H9 (cell line): ENCODE measurements at regions not wholly inside any gene's neighbourhood (a gene's known extent, or its start where the extent isn't known, plus 50 kb on each side); places are given as distances from the start of the nearest gene placed in this dataset.

ENCODE experiments used
- DNase-seq: peaks from one replicate; pipeline ENCODE4 v3.0.0-alpha.2; 2017
- H2AFZ ChIP-seq: one replicate; pipeline ENCODE4 v1.6.1; 2013; ENCODE audit warnings: mild to moderate bottlenecking, low read length, control low read depth, moderate library complexity
- H2AK5ac ChIP-seq: 2 replicates; pipeline ENCODE4 v1.6.1; 2013; ENCODE audit warnings: low read length, control low read depth, mixed read lengths; ENCODE audit not compliant: insufficient read length
- H2BK120ac ChIP-seq: one replicate; pipeline ENCODE4 v1.6.1; 2013; ENCODE audit warnings: low read depth, mild to moderate bottlenecking, low read length, control low read depth, inconsistent platforms; ENCODE audit not compliant: poor library complexity, severe bottlenecking
- H2BK12ac ChIP-seq: 2 replicates; pipeline ENCODE4 v1.6.1; 2013; ENCODE audit warnings: low read length, control low read depth, mixed read lengths, low read depth; ENCODE audit not compliant: insufficient read length
- H2BK15ac ChIP-seq: 2 replicates; pipeline ENCODE4 v1.6.1; 2013; ENCODE audit warnings: low read depth, low read length, control low read depth
- H2BK20ac ChIP-seq: one replicate; pipeline ENCODE4 v1.6.1; 2013; ENCODE audit warnings: low read depth, mild to moderate bottlenecking, low read length, control low read depth, inconsistent platforms; ENCODE audit not compliant: poor library complexity, severe bottlenecking
- H2BK5ac ChIP-seq: 2 replicates; pipeline ENCODE4 v1.6.1; 2013; ENCODE audit warnings: low read length, control low read depth, mixed read lengths; ENCODE audit not compliant: insufficient read length
- H3K14ac ChIP-seq: 2 replicates; pipeline ENCODE4 v1.6.1; 2013; ENCODE audit warnings: low read length, control low read depth; ENCODE audit not compliant: insufficient read depth
- H3K18ac ChIP-seq: 2 replicates; pipeline ENCODE4 v1.6.1; 2013; ENCODE audit warnings: low read depth, mild to moderate bottlenecking, mixed read lengths, low read length, control low read depth; ENCODE audit not compliant: insufficient read length
- H3K23ac ChIP-seq: 2 replicates; pipeline ENCODE4 v1.6.1; 2013; ENCODE audit warnings: low read length, control low read depth, mixed read lengths, low read depth; ENCODE audit not compliant: insufficient read length
- H3K23me2 ChIP-seq: 2 replicates; pipeline ENCODE4 v1.6.1; 2013; ENCODE audit warnings: low read depth, mild to moderate bottlenecking, mixed read lengths, low read length, control low read depth; ENCODE audit not compliant: insufficient read length, poor library complexity, severe bottlenecking
- H3K27ac ChIP-seq: 2 replicates; pipeline ENCODE4 v1.5.1; 2013; ENCODE audit warnings: low read length, control low read depth, mixed read lengths, low read depth; ENCODE audit not compliant: insufficient read length
- H3K27me3 ChIP-seq: 2 replicates; pipeline ENCODE4 v1.6.1; 2013; ENCODE audit warnings: low read length, control low read depth, inconsistent platforms; ENCODE audit not compliant: insufficient read depth
- H3K4ac ChIP-seq: 2 replicates; pipeline ENCODE4 v1.6.1; 2013; ENCODE audit warnings: low read depth, mild to moderate bottlenecking, control low read depth, inconsistent platforms, low read length, moderate library complexity
- H3K4me1 ChIP-seq: 2 replicates; pipeline ENCODE4 v1.6.1; 2013; ENCODE audit warnings: low read length, control low read depth, inconsistent platforms; ENCODE audit not compliant: insufficient read depth
- H3K4me2 ChIP-seq: 2 replicates; pipeline ENCODE4 v1.6.1; 2013; ENCODE audit warnings: low read length, control low read depth, mixed read lengths; ENCODE audit not compliant: insufficient read length, insufficient read depth
- H3K56ac ChIP-seq: 2 replicates; pipeline ENCODE4 v1.6.1; 2013; ENCODE audit warnings: low read depth, mild to moderate bottlenecking, mixed read lengths, low read length, control low read depth; ENCODE audit not compliant: insufficient read length
- H3K79me1 ChIP-seq: 2 replicates; pipeline ENCODE4 v1.6.1; 2013; ENCODE audit warnings: low read depth, mild to moderate bottlenecking, moderate library complexity, low read length, control low read depth, inconsistent platforms; ENCODE audit not compliant: insufficient read depth, poor library complexity, severe bottlenecking
- H3K79me2 ChIP-seq: 2 replicates; pipeline ENCODE4 v1.6.1; 2013; ENCODE audit warnings: low read length, control low read depth, inconsistent platforms; ENCODE audit not compliant: insufficient read depth
- H3K9ac ChIP-seq: 2 replicates; pipeline ENCODE4 v1.6.1; 2013; ENCODE audit warnings: low read length, control low read depth, mixed read lengths; ENCODE audit not compliant: insufficient read length; ENCODE audit errors: extremely low read depth
- H3K9me3 ChIP-seq: one replicate; pipeline ENCODE4 v1.6.1; 2013; ENCODE audit warnings: low read depth, low read length, inconsistent platforms; ENCODE audit not compliant: control insufficient read depth
- H3T11ph ChIP-seq: one replicate; pipeline ENCODE4 v1.6.1; 2013; ENCODE audit warnings: mild to moderate bottlenecking, low read length, control low read depth, inconsistent platforms
- H4K20me1 ChIP-seq: one replicate; pipeline ENCODE4 v1.6.1; 2013; ENCODE audit not compliant: control insufficient read depth, insufficient read length, insufficient read depth
- H4K5ac ChIP-seq: 2 replicates; pipeline ENCODE4 v1.6.1; 2013; ENCODE audit warnings: low read depth, mild to moderate bottlenecking, mixed read lengths, low read length, control low read depth; ENCODE audit not compliant: insufficient read length
- H4K8ac ChIP-seq: replicated peaks from 2 replicates; pipeline ENCODE4 v1.6.1; 2013; ENCODE audit warnings: low read length, control low read depth, mixed read lengths, low read depth; ENCODE audit not compliant: insufficient read length
- H4K91ac ChIP-seq: 2 replicates; pipeline ENCODE4 v1.6.1; 2013; ENCODE audit warnings: low read depth, mild to moderate bottlenecking, moderate library complexity, mixed read lengths, low read length, control low read depth; ENCODE audit not compliant: insufficient read length
- H3K27ac Mint-ChIP-seq, 3 experiments: 2 replicates in 2 of 3; 3 replicates in 1 of 3; pipeline ENCODE4 v1.8.0; 2020 to 2021; ENCODE audit warnings: mixed read lengths in 3 of 3, mild to moderate bottlenecking in 1 of 3, moderate library complexity in 1 of 3
- H3K27me3 Mint-ChIP-seq: 2 replicates; pipeline ENCODE4 v1.8.0; 2021; ENCODE audit warnings: low read depth, mild to moderate bottlenecking, moderate library complexity, mixed read lengths
- H3K36me3 Mint-ChIP-seq, 3 experiments: 2 replicates in 2 of 3; 3 replicates in 1 of 3; pipeline ENCODE4 v1.8.0; 2020 to 2021; ENCODE audit warnings: low read depth in 3 of 3, mixed read lengths in 3 of 3; ENCODE audit not compliant: insufficient read depth in 1 of 3
- H3K4me1 Mint-ChIP-seq, 2 experiments: 2 replicates each; pipeline ENCODE4 v1.8.0; 2020; ENCODE audit warnings: mixed read lengths in 2 of 2
- H3K4me3 Mint-ChIP-seq, 2 experiments: 2 replicates in 1 of 2; 3 replicates in 1 of 2; pipeline ENCODE4 v1.8.0; 2020 to 2021; ENCODE audit warnings: mild to moderate bottlenecking in 2 of 2, mixed read lengths in 2 of 2, moderate library complexity in 1 of 2
- H3K9me3 Mint-ChIP-seq, 2 experiments: 2 replicates in 1 of 2; 3 replicates in 1 of 2; pipeline ENCODE4 v1.8.0; 2020; ENCODE audit warnings: mild to moderate bottlenecking in 2 of 2, mixed read lengths in 2 of 2, moderate library complexity in 1 of 2
- CTCF ChIP-seq: fragments of 200-600 bp; sonication (generic); conservative IDR thresholded peaks from 3 replicates; pipeline ENCODE4 v1.8.0; 2021; ENCODE audit warnings: antibody characterized with exemption, mild to moderate bottlenecking
- WGBS: extraction: QIAGEN DNeasy Blood & Tissue Kit; methylation state at CpG from one replicate; pipeline ENCODE4 v1.1.7; 2013; ENCODE audit warnings: missing lambda C conversion rate, low lambda C conversion rate, mixed read lengths; ENCODE audit not compliant: insufficient read length; ENCODE audit errors: extremely low coverage; 5-methylcytosine and 5-hydroxymethylcytosine counted together

GRCh38 chr3:89013536-89013935 is 93.9 kb upstream of the EPHA3 start:
- Histone ChIP-seq H2AFZ (no peak overlapping the region), H3K14ac (no peak overlapping the region), H3K18ac (no peak overlapping the region), H3K79me2 (no peaks in the 10 kb centered on the region), H3K9me3 (no peaks in the 10 kb centered on the region), H2BK120ac (no peak overlapping the region), H3K79me1 (no peaks in the 10 kb centered on the region), H3T11ph (no peak overlapping the region), H3K23ac (no peak overlapping the region), H4K5ac (no peak overlapping the region), H2BK5ac (no peak overlapping the region), H3K56ac (no peak overlapping the region), H4K20me1 (no peaks in the 10 kb centered on the region), H3K4ac (no peak overlapping the region), H2BK20ac (no peak overlapping the region), H2BK12ac (no peak overlapping the region), H4K91ac (no peak overlapping the region), H3K27me3 (no peaks in the 10 kb centered on the region), H3K4me2 (no peak overlapping the region), H2BK15ac (no peak overlapping the region), H3K4me1 (no peaks in the 10 kb centered on the region), H3K9ac (no peak overlapping the region), H4K8ac (no peak overlapping the region), H3K27ac (no peak overlapping the region), H3K23me2 (no peaks in the 10 kb centered on the region), H2AK5ac (no peak overlapping the region)
- no peak overlapping the region for H3K27ac Mint-ChIP-seq
- H3K9me3 Mint-ChIP-seq: no peaks in the 10 kb centered on the region; a peak in 1 of 5 replicates
- no peaks in the 10 kb centered on the region for H3K36me3 Mint-ChIP-seq
- no peak for TF ChIP-seq CTCF
- H3K4me3 Mint-ChIP-seq: no peak overlapping the region
- no peaks in the 10 kb centered on the region for H3K4me1 Mint-ChIP-seq
- H3K27me3 Mint-ChIP-seq: no peaks in the 10 kb centered on the region
- WGBS: no CpG with 5 or more reads among the region's 3 CpGs
- no peak for DNase-seq
